Activated T-helper 17 cell treated with anti-CD3 and anti-CD28 coated beads, Interleukin-2, amount 50 U/mL, for 72 hours (primary cell): ENCODE measurements at regions not wholly inside any gene's neighbourhood (a gene's known extent, or its start where the extent isn't known, plus 50 kb on each side); places are given as distances from the start of the nearest gene placed in this dataset.
"Not testable (repeated sequence)": the region's sequence is repeated elsewhere in the genome, so short reads cannot be mapped to it uniquely, and the experiment has no call there.

ENCODE experiments used
- ATAC-seq: fragments of 150-1000 bp; cut with Tn5 transposase; replicated peaks from 2 replicates; pipeline ENCODE4 v1.10.0; 2021; ENCODE audit warnings: mild to moderate bottlenecking, moderate library complexity
- H3K27ac Mint-ChIP-seq: one replicate; pipeline ENCODE4 v1.8.0; 2022; ENCODE audit warnings: mixed read lengths
- H3K27me3 Mint-ChIP-seq: one replicate; pipeline ENCODE4 v1.8.0; 2022; ENCODE audit warnings: mixed read lengths
- H3K36me3 Mint-ChIP-seq: one replicate; pipeline ENCODE4 v1.8.0; 2022; ENCODE audit warnings: low read depth, mild to moderate bottlenecking, mixed read lengths
- H3K4me1 Mint-ChIP-seq: one replicate; pipeline ENCODE4 v1.8.0; 2022; ENCODE audit warnings: mixed read lengths
- H3K4me3 Mint-ChIP-seq: one replicate; pipeline ENCODE4 v1.8.0; 2022; ENCODE audit warnings: mild to moderate bottlenecking, mixed read lengths
- H3K9me3 Mint-ChIP-seq: one replicate; pipeline ENCODE4 v1.8.0; 2022; ENCODE audit warnings: mixed read lengths

- Mint-ChIP-seq H3K9me3 (no peaks in the 10 kb centered on the region), H3K27me3 (peaks cover 19% of the 10 kb centered on the region), H3K4me3 (no peak overlapping the region), H3K4me1 (no peaks in the 10 kb centered on the region), H3K36me3 (no peaks in the 10 kb centered on the region), H3K27ac (no peak overlapping the region)
- ATAC-seq, result no peak
Measured at GRCh38 chr12:131565267-131566015, 145.4 kb upstream of the SFSWAP start.

GRCh38 chr12:131568336-131568735 is 142.6 kb upstream of the SFSWAP start:
- peaks cover 19% of the 10 kb centered on the region for H3K27me3 Mint-ChIP-seq
- no peak for ATAC-seq
- no peak overlapping the region for H3K4me3 Mint-ChIP-seq
- no peaks in the 10 kb centered on the region for H3K9me3 Mint-ChIP-seq
- H3K27ac Mint-ChIP-seq, result no peak overlapping the region
- no peaks in the 10 kb centered on the region for H3K36me3 Mint-ChIP-seq
- no peaks in the 10 kb centered on the region for H3K4me1 Mint-ChIP-seq

- H3K9me3 Mint-ChIP-seq, result no peaks in the 10 kb centered on the region
- no peaks in the 10 kb centered on the region for H3K4me1 Mint-ChIP-seq
- no peak for ATAC-seq
- peaks cover 19% of the 10 kb centered on the region for H3K27me3 Mint-ChIP-seq
- H3K27ac Mint-ChIP-seq, result no peak overlapping the region
- no peaks in the 10 kb centered on the region for H3K36me3 Mint-ChIP-seq
- no peak overlapping the region for H3K4me3 Mint-ChIP-seq
Measured at GRCh38 chr12:131570596-131570995, 140.3 kb upstream of the SFSWAP start.

- H3K27me3 Mint-ChIP-seq, result peaks cover 13% of the 10 kb centered on the region
- H3K27ac Mint-ChIP-seq, result no peak overlapping the region
- ATAC-seq, result no peak
- no peaks in the 10 kb centered on the region for H3K4me1 Mint-ChIP-seq
- no peaks in the 10 kb centered on the region for H3K36me3 Mint-ChIP-seq
- H3K4me3 Mint-ChIP-seq, result no peak overlapping the region
- H3K9me3 Mint-ChIP-seq, result no peaks in the 10 kb centered on the region
Measured at GRCh38 chr12:131571827-131572226, 139.1 kb upstream of the SFSWAP start.

- H3K4me1 Mint-ChIP-seq, result no peaks in the 10 kb centered on the region
- no peaks in the 10 kb centered on the region for H3K36me3 Mint-ChIP-seq
- ATAC-seq, result no peak
- peaks cover 13% of the 10 kb centered on the region for H3K27me3 Mint-ChIP-seq
- H3K27ac Mint-ChIP-seq, result no peak overlapping the region
- H3K9me3 Mint-ChIP-seq, result no peaks in the 10 kb centered on the region
- H3K4me3 Mint-ChIP-seq, result no peak overlapping the region
Measured at GRCh38 chr12:131572626-131573025, 138.3 kb upstream of the SFSWAP start.

GRCh38 chr12:131573631-131574394 is 137.1 kb upstream of the SFSWAP start:
- no peaks in the 10 kb centered on the region for H3K4me1 Mint-ChIP-seq
- H3K9me3 Mint-ChIP-seq, result no peaks in the 10 kb centered on the region
- no peak for ATAC-seq
- no peak overlapping the region for H3K27ac Mint-ChIP-seq
- H3K4me3 Mint-ChIP-seq, result no peak overlapping the region
- no peaks in the 10 kb centered on the region for H3K36me3 Mint-ChIP-seq
- H3K27me3 Mint-ChIP-seq, result peaks cover 9% of the 10 kb centered on the region

- Mint-ChIP-seq H3K9me3 (no peaks in the 10 kb centered on the region), H3K27me3 (peaks cover 4% of the 10 kb centered on the region), H3K36me3 (no peaks in the 10 kb centered on the region), H3K4me1 (no peaks in the 10 kb centered on the region), H3K27ac (no peak overlapping the region), H3K4me3 (no peak overlapping the region)
- no peak for ATAC-seq
Measured at GRCh38 chr12:131574395-131574771, 136.5 kb upstream of the SFSWAP start.

- no peak overlapping the region for H3K27ac Mint-ChIP-seq
- H3K36me3 Mint-ChIP-seq, result no peaks in the 10 kb centered on the region
- H3K27me3 Mint-ChIP-seq, result peaks cover 3% of the 10 kb centered on the region
- H3K9me3 Mint-ChIP-seq, result no peaks in the 10 kb centered on the region
- no peak for ATAC-seq
- H3K4me3 Mint-ChIP-seq, result no peak overlapping the region
- no peaks in the 10 kb centered on the region for H3K4me1 Mint-ChIP-seq
Measured at GRCh38 chr12:131575371-131575770, 135.5 kb upstream of the SFSWAP start.

- not testable (repeated sequence) for H3K4me1 Mint-ChIP-seq, H3K4me3 Mint-ChIP-seq, H3K36me3 Mint-ChIP-seq, H3K27ac Mint-ChIP-seq, H3K27me3 Mint-ChIP-seq, ATAC-seq, H3K9me3 Mint-ChIP-seq
Measured at GRCh38 chr12:131576734-131577133, 134.2 kb upstream of the SFSWAP start.

- no peaks in the 10 kb centered on the region for H3K9me3 Mint-ChIP-seq
- no peaks in the 10 kb centered on the region for H3K36me3 Mint-ChIP-seq
- no peak for ATAC-seq
- H3K4me3 Mint-ChIP-seq, result no peak overlapping the region
- H3K27me3 Mint-ChIP-seq, result peaks cover 3% of the 10 kb centered on the region
- H3K27ac Mint-ChIP-seq, result no peak overlapping the region
- no peaks in the 10 kb centered on the region for H3K4me1 Mint-ChIP-seq
Measured at GRCh38 chr12:131577766-131578165, 133.1 kb upstream of the SFSWAP start.

GRCh38 chr12:131578828-131579470 is 131.9 kb upstream of the SFSWAP start:
- Mint-ChIP-seq H3K27me3 (peaks cover 10% of the 10 kb centered on the region), H3K9me3 (no peaks in the 10 kb centered on the region), H3K4me1 (no peaks in the 10 kb centered on the region), H3K36me3 (no peaks in the 10 kb centered on the region), H3K4me3 (no peak overlapping the region), H3K27ac (no peak overlapping the region)
- ATAC-seq, result no peak

GRCh38 chr12:131583090-131583712 is 127.7 kb upstream of the SFSWAP start:
- Mint-ChIP-seq H3K9me3 (no peaks in the 10 kb centered on the region), H3K27ac (no peak overlapping the region), H3K36me3 (no peaks in the 10 kb centered on the region), H3K4me1 (no peaks in the 10 kb centered on the region), H3K4me3 (no peak overlapping the region), H3K27me3 (peaks cover 14% of the 10 kb centered on the region)
- ATAC-seq, result no peak

GRCh38 chr12:131586269-131586668 is 124.6 kb upstream of the SFSWAP start:
- Mint-ChIP-seq H3K36me3 (no peaks in the 10 kb centered on the region), H3K27me3 (peaks cover 11% of the 10 kb centered on the region), H3K9me3 (no peaks in the 10 kb centered on the region), H3K27ac (no peak overlapping the region), H3K4me3 (no peak overlapping the region), H3K4me1 (no peaks in the 10 kb centered on the region)
- no peak for ATAC-seq

- Mint-ChIP-seq H3K4me1 (no peaks in the 10 kb centered on the region), H3K27ac (no peak overlapping the region)
Measured at GRCh38 chr12:131586761-131587160, 124.1 kb upstream of the SFSWAP start.

More at GRCh38 chr12:131586761-131587160, 124.1 kb upstream of the SFSWAP start:
- H3K36me3 Mint-ChIP-seq, result no peaks in the 10 kb centered on the region
- peaks cover 11% of the 10 kb centered on the region for H3K27me3 Mint-ChIP-seq
- no peak overlapping the region for H3K4me3 Mint-ChIP-seq
- no peaks in the 10 kb centered on the region for H3K9me3 Mint-ChIP-seq
- ATAC-seq, result no peak
